ENCODE measurements at regions not wholly inside any gene's neighbourhood (a gene's known extent, or its start where the extent isn't known, plus 50 kb on each side); places are given as distances from the start of the nearest gene placed in this dataset.

GRCh38 chrX:39845233-39845632, 252.5 kb downstream of the BCOR start:
- TF ChIP-seq POLR2A (IDR thresholded peaks at IDR 0.05) (no peak), CTCF (IDR thresholded peaks at IDR 0.05) (no peak)

Data from thyroid gland (tissue), 4 donors.